ENCODE measurements at regions not wholly inside any gene's neighbourhood (a gene's known extent, or its start where the extent isn't known, plus 50 kb on each side); places are given as distances from the start of the nearest gene placed in this dataset.

GRCh38 chr10:45071043-45071813 lies 70.5 kb downstream of the ZNF22 start:
- no peak for TF ChIP-seq CTCF (IDR thresholded peaks at IDR 0.05; ENCODE audit: low read depth, low read length)
- no peak overlapping the region for H3K4me3 ChIP-seq (ENCODE audit: low read depth, low read length)

- no peak overlapping the region for H3K4me3 ChIP-seq (ENCODE audit: low read depth, low read length)
- no peak for TF ChIP-seq CTCF (IDR thresholded peaks at IDR 0.05; ENCODE audit: low read depth, low read length)
Observed at GRCh38 chr10:45075216-45075615, 74.5 kb downstream of the ZNF22 start.

GRCh38 chr10:45075826-45076380 lies 75.2 kb downstream of the ZNF22 start:
- TF ChIP-seq CTCF (IDR thresholded peaks at IDR 0.05; ENCODE audit: low read depth, low read length): no peak
- no peak overlapping the region for H3K4me3 ChIP-seq (ENCODE audit: low read depth, low read length)

- TF ChIP-seq CTCF (IDR thresholded peaks at IDR 0.05; ENCODE audit: low read depth, low read length): no peak
- H3K4me3 ChIP-seq (ENCODE audit: low read depth, low read length): no peak overlapping the region
Observed at GRCh38 chr10:45076891-45077290, 76.2 kb downstream of the ZNF22 start.

- no peak overlapping the region for H3K4me3 ChIP-seq (ENCODE audit: low read depth, low read length)
- no peak for TF ChIP-seq CTCF (IDR thresholded peaks at IDR 0.05; ENCODE audit: low read depth, low read length)
Observed at GRCh38 chr10:45080331-45080730, 79.6 kb downstream of the ZNF22 start.

- H3K4me3 ChIP-seq (ENCODE audit: low read depth, low read length): no peak overlapping the region
- TF ChIP-seq CTCF (IDR thresholded peaks at IDR 0.05; ENCODE audit: low read depth, low read length): no peak
Observed at GRCh38 chr10:45082176-45082575, 81.5 kb downstream of the ZNF22 start.

- TF ChIP-seq CTCF (IDR thresholded peaks at IDR 0.05; ENCODE audit: low read depth, low read length): no peak
- no peak overlapping the region for H3K4me3 ChIP-seq (ENCODE audit: low read depth, low read length)
Observed at GRCh38 chr10:45091968-45092367, 91.2 kb downstream of the ZNF22 start.

Data from WI38 (cell line).